SK-N-MC (cell line): ENCODE measurements at regions not wholly inside any gene's neighbourhood (a gene's known extent, or its start where the extent isn't known, plus 50 kb on each side); places are given as distances from the start of the nearest gene placed in this dataset.
"Not testable (repeated sequence)": the region's sequence is repeated elsewhere in the genome, so short reads cannot be mapped to it uniquely, and the experiment has no call there.

Source experiments
- EZH2 ChIP-seq: fragments of 200-600 bp; sonication (generic); IDR thresholded peaks from one replicate; pipeline ENCODE4 v1.6.1; 2017; ENCODE audit warnings: antibody characterized with exemption
- FOXP2 ChIP-seq: optimal IDR thresholded peaks from 2 replicates; pipeline ENCODE3; 2011; ENCODE audit warnings: mild to moderate bottlenecking, moderate library complexity; ENCODE audit not compliant: insufficient read depth; ENCODE audit errors: extremely low read length, control extremely low read depth
- POLR2AphosphoS5 ChIP-seq: IDR thresholded peaks from 2 replicates; pipeline ENCODE4 v1.6.1; 2012; ENCODE audit warnings: mild to moderate bottlenecking, low read depth, low read length, borderline replicate concordance

DNA sequence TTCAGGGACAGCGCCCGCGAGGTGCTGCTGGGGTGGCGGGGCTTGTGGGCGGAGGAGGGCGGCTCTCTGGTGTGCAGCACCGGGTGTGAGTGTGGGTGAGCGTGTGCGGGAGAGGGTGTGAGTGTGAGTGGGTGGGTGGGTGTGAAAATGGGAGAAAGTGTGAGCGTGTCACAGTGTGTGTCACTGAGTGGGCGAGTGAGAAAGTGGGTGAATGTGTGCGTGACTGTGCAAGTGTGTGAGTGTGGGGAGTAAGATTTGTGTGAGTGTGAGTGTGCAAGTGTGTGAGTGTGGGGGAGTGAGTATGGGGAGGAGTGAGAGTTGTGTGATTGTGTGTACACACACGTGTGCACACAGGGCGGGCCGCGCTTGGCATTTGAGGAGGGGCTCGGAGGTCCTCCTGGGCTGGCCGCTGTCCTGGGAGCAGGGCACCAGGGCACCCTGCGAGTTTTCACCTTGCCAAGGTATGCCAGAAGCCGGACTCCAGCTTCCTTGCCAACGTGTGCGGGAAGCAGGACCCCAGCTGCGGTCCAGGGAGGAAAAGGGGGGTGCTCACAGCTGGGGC lies 63.1 kb upstream of the DPP6 start:
- not testable (repeated sequence) for TF ChIP-seq FOXP2, POLR2AphosphoS5, EZH2
